GM21737 (cell line): ENCODE measurements at regions not wholly inside any gene's neighbourhood (a gene's known extent, or its start where the extent isn't known, plus 50 kb on each side); places are given as distances from the start of the nearest gene placed in this dataset.

Source experiments
- ATAC-seq: cut with Tn5 transposase; IDR thresholded peaks from one replicate; pipeline ENCODE4 v1.9.1; 2021; ENCODE audit warnings: mild to moderate bottlenecking, moderate library complexity; ENCODE audit not compliant: unreplicated experiment

- ATAC-seq, result no peak
Measured at GRCh38 chr1:30385246-30385995, 338.0 kb downstream of the MATN1 start.

GRCh38 chr1:30384286-30385245 is 338.8 kb downstream of the MATN1 start:
- no peak for ATAC-seq

GRCh38 chr1:30383221-30383711 is 340.1 kb downstream of the MATN1 start:
- ATAC-seq, result no peak

- ATAC-seq, result no peak
Measured at GRCh38 chr1:30382496-30382895, 340.9 kb downstream of the MATN1 start.

- ATAC-seq, result no peak
Measured at GRCh38 chr1:30381671-30382365, 341.6 kb downstream of the MATN1 start.

GRCh38 chr1:30381266-30381665 is 342.1 kb downstream of the MATN1 start:
- ATAC-seq, result no peak

- ATAC-seq, result no peak
Measured at GRCh38 chr1:30380625-30380984, 342.8 kb downstream of the MATN1 start.

- ATAC-seq, result no peak
Measured at GRCh38 chr1:30379684-30380624, 343.4 kb downstream of the MATN1 start.

GRCh38 chr1:30378991-30379581 is 344.3 kb downstream of the MATN1 start:
- ATAC-seq, result no peak

GRCh38 chr1:30378003-30378596 is 345.3 kb downstream of the MATN1 start:
- ATAC-seq, result no peak

- no peak for ATAC-seq
Measured at GRCh38 chr1:30377230-30378002, 346.0 kb downstream of the MATN1 start.

- no peak for ATAC-seq
Measured at GRCh38 chr1:30376054-30376697, 347.2 kb downstream of the MATN1 start.

GRCh38 chr1:30375156-30375555 is 348.2 kb downstream of the MATN1 start:
- ATAC-seq, result no peak

- no peak for ATAC-seq
Measured at GRCh38 chr1:30374400-30375070, 348.9 kb downstream of the MATN1 start.

GRCh38 chr1:30373471-30374399 is 349.6 kb downstream of the MATN1 start:
- no peak for ATAC-seq

- no peak for ATAC-seq
Measured at GRCh38 chr1:30372792-30373433, 350.5 kb downstream of the MATN1 start.
